Left cardiac atrium (tissue), 4 donors: ENCODE measurements at regions not wholly inside any gene's neighbourhood (a gene's known extent, or its start where the extent isn't known, plus 50 kb on each side); places are given as distances from the start of the nearest gene placed in this dataset.

Source experiments
- ATAC-seq, 2 donors: fragments of 200-7000 bp; cut with Tn5 transposase; one replicate each; pipeline ENCODE4 v1.9.1; 2020; ENCODE audit warnings: mild to moderate bottlenecking in 2 of 2, moderate library complexity in 2 of 2
- DNase-seq: peaks from one replicate; pipeline ENCODE4 v3.0.0-alpha.2; 2020
- intact Hi-C, 2 donors: fragments of 100-400 bp; cut with DNase I; formaldehyde crosslinking; loops; one replicate each; pipeline versions ENCODE4 v1.14.1 to v1.15.1; 2022 to 2023
- donor health status: DM: no; HTN: yes; CAD: no.
- donor health status: DM: no; HTN: yes; CAD: no; lungs with severe emphysema.
- donor health status: DM: yes; HTN: yes; CAD: no.
- donor health status: Dilated cardiomyopathy.

- ATAC-seq, result peak; percentile 38 to 54
- intact Hi-C loops, result no loop called here
- no peak for DNase-seq
Observed at GRCh38 chr1:244212797-244213475, 161.9 kb downstream of the ZBTB18 start.

- DNase-seq, result peak; percentile 32
- intact Hi-C loops, result no loop called here
- ATAC-seq, result peak; percentile 62 to 67
Observed at GRCh38 chr1:244214009-244214967, 163.2 kb downstream of the ZBTB18 start.

- intact Hi-C loops, result no loop called here
Observed at GRCh38 chr1:244216836-244217235, 165.8 kb downstream of the ZBTB18 start.

GRCh38 chr1:244217711-244218110 lies 166.6 kb downstream of the ZBTB18 start:
- ATAC-seq, result no peak
- intact Hi-C loops, result no loop called here
- DNase-seq, result no peak

More at GRCh38 chr1:244216836-244217235, 165.8 kb downstream of the ZBTB18 start:
- ATAC-seq (no peak), DNase-seq (no peak)

- ATAC-seq (no peak), DNase-seq (no peak)
- intact Hi-C loops, result no loop called here
Observed at GRCh38 chr1:244218220-244218619, 167.1 kb downstream of the ZBTB18 start.

GRCh38 chr1:244219149-244219548 lies 168.1 kb downstream of the ZBTB18 start:
- intact Hi-C loops, result no loop called here

GRCh38 chr1:244219802-244220201 lies 168.7 kb downstream of the ZBTB18 start:
- no peak for DNase-seq
- ATAC-seq, result no peak
- intact Hi-C loops, result no loop called here

More at GRCh38 chr1:244219149-244219548, 168.1 kb downstream of the ZBTB18 start:
- DNase-seq (no peak), ATAC-seq (no peak)

- DNase-seq (no peak), ATAC-seq (no peak)
- intact Hi-C loops, result no loop called here
Observed at GRCh38 chr1:244220410-244220809, 169.3 kb downstream of the ZBTB18 start.

GRCh38 chr1:244221991-244222390 lies 170.9 kb downstream of the ZBTB18 start:
- ATAC-seq (no peak), DNase-seq (no peak)
- intact Hi-C loops, result no loop called here

- intact Hi-C loops, result no loop called here
- DNase-seq (peak; percentile 47), ATAC-seq (peak; percentile 35 to 50)
Observed at GRCh38 chr1:244224487-244225430, 173.7 kb downstream of the ZBTB18 start.

- ATAC-seq (no peak), DNase-seq (no peak)
- intact Hi-C loops, result no loop called here
Observed at GRCh38 chr1:244226435-244226834, 175.4 kb downstream of the ZBTB18 start.

- ATAC-seq, result no peak
- DNase-seq, result no peak
- intact Hi-C loops, result no loop called here
Observed at GRCh38 chr1:244230470-244230869, 179.4 kb downstream of the ZBTB18 start.

- DNase-seq, result no peak
- intact Hi-C loops, result no loop called here
- peak; percentile 12 to 65 for ATAC-seq
Observed at GRCh38 chr1:244231193-244231571, 180.1 kb downstream of the ZBTB18 start.

GRCh38 chr1:244231572-244232315 lies 180.7 kb downstream of the ZBTB18 start:
- intact Hi-C loops, result no loop called here
- DNase-seq (no peak), ATAC-seq (peak; percentile 57 to 69)

GRCh38 chr1:244234009-244234643 lies 183.0 kb downstream of the ZBTB18 start:
- ATAC-seq (no peak), DNase-seq (no peak)
- intact Hi-C loops, result no loop called here

GRCh38 chr1:244235157-244235556 lies 184.1 kb downstream of the ZBTB18 start:
- intact Hi-C loops, result no loop called here
- DNase-seq (no peak), ATAC-seq (no peak)

GRCh38 chr1:244236101-244236500 lies 185.0 kb downstream of the ZBTB18 start:
- ATAC-seq, result no peak
- intact Hi-C loops, result no loop called here
- DNase-seq, result no peak

GRCh38 chr1:244236721-244237120 lies 185.6 kb downstream of the ZBTB18 start:
- intact Hi-C loops, result no loop called here
- DNase-seq, result no peak

More at GRCh38 chr1:244236721-244237120, 185.6 kb downstream of the ZBTB18 start:
- no peak for ATAC-seq
